ENCODE measurements at regions not wholly inside any gene's neighbourhood (a gene's known extent, or its start where the extent isn't known, plus 50 kb on each side); places are given as distances from the start of the nearest gene placed in this dataset.

- no peak for DNase-seq (ENCODE audit: low spot score)
Measured at GRCh38 chr3:148021381-148021780, 612.2 kb downstream of the ZIC1 start.

- DNase-seq (ENCODE audit: low spot score): no peak
Measured at GRCh38 chr3:148023994-148024393, 614.8 kb downstream of the ZIC1 start.

DNA sequence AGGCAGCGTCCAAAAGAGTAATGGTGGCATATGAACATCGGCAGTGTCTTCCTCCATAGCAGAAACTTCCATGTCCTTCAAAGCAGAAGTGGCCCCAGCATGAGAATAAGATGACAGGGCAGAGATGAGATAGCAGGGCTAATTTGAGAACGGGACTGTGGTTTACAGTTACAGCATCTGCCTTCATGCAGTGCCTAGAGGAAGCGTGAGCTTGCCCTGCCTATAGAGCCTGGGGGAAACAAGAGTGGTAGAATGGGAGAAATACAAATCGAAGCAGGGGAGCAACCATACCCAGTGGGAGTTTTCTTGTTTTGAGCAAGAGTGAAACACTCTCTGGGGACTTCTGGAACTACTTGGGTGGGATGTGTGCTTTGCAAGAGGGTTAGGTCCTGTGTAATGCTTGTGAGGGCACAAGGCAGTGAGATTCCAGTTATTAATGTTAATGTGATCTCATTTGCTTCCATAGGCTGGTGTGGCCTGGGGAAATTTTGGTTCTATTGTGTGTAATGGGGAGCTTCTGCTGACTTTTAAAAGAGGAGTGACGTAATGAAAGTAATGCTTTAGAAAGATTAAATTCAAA, 616.9 kb downstream of the ZIC1 start:
- no peak for DNase-seq (ENCODE audit: low spot score)

- no peak for DNase-seq (ENCODE audit: low spot score)
Measured at GRCh38 chr3:148030975-148031374, 621.8 kb downstream of the ZIC1 start.

GRCh38 chr3:148034353-148034752, 625.2 kb downstream of the ZIC1 start:
- no peak for DNase-seq (ENCODE audit: low spot score)

GRCh38 chr3:148036331-148036876, 627.2 kb downstream of the ZIC1 start:
- no peak for DNase-seq (ENCODE audit: low spot score)

GRCh38 chr3:148042663-148043445, 633.7 kb downstream of the ZIC1 start:
- DNase-seq (ENCODE audit: low spot score): no peak

DNA sequence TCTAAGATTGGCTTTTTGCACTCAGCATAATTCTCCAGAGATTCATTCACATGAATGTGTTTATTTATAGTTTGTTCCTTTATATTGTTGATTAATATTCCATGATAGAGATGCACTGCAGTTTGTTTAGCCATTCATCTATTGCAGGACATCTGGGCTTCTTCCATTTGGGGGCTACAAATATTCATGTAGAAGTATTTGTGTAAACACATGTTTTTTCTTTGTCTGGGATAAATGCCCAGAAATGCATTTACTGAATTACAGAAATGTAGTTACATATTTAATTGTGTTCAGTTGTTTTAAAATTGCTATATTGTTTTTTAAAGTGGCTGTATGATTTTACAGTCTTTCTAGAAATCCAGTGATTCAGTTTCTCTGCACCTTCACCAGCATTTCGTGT, 635.0 kb downstream of the ZIC1 start:
- no peak for DNase-seq (ENCODE audit: low spot score)

DNA sequence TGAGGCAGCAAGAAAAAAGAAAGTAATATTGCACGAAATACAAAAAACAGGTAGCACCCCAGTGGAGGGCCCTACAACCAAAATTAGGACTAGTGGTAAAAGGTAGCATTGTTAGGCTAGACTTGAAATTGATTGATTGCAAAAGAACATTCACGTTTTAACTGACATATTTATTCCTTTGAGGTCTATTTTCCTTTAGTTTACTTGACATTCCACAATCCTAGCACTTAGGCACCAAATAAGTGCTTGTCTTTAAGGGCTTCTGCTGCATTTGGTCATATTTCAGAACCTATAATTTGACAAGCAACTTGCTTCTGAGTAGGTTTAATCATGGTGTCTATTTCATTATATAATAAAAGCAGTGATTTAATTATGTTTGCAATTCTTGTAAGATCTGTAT, 642.7 kb upstream of the AGTR1 start:
- no peak for DNase-seq (ENCODE audit: low spot score)

- DNase-seq (ENCODE audit: low spot score): no peak
Measured at GRCh38 chr3:148062590-148062989, 635.1 kb upstream of the AGTR1 start.

- DNase-seq (ENCODE audit: low spot score): no peak
Measured at GRCh38 chr3:148066802-148067201, 630.9 kb upstream of the AGTR1 start.

- no peak for DNase-seq (ENCODE audit: low spot score)
Measured at GRCh38 chr3:148068466-148068865, 629.2 kb upstream of the AGTR1 start.

- no peak for DNase-seq (ENCODE audit: low spot score)
Measured at GRCh38 chr3:148070041-148070440, 627.7 kb upstream of the AGTR1 start.

GRCh38 chr3:148073721-148074456, 623.8 kb upstream of the AGTR1 start:
- DNase-seq (ENCODE audit: low spot score): no peak

- no peak for DNase-seq (ENCODE audit: low spot score)
Measured at GRCh38 chr3:148074946-148075345, 622.8 kb upstream of the AGTR1 start.

- DNase-seq (ENCODE audit: low spot score): peak; percentile 80
Measured at GRCh38 chr3:148075771-148076716, 621.7 kb upstream of the AGTR1 start.

DNA sequence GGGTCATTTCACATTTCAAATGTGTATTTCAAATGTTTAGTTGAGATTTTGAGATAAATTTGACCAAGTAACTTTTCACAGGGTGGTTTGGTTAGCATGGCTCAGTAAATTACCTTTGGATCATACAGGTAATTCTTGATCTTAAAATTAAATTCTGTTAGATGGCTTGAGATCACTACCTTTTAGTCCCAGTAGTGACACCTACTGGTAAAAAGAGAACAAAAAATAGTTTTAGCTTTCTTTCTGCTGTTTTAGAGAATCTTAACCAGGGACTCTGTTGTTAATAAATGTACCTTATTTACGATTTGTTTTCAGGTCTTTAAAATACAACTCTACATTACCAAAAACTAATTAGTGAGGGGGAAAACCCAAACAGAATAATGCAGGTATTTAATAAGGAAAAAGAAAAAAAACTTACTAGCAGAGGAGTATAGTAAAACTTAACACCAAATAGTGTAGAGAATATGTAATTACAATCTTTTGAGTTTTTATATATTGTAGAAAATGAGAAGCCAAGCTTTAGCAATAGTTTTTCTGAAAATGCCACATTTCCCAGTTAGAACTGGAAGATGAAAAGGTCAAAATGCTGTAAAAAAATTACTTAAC, 620.3 kb upstream of the AGTR1 start:
- DNase-seq (ENCODE audit: low spot score): no peak

GRCh38 chr3:148077965-148078364, 619.7 kb upstream of the AGTR1 start:
- no peak for DNase-seq (ENCODE audit: low spot score)

DNA sequence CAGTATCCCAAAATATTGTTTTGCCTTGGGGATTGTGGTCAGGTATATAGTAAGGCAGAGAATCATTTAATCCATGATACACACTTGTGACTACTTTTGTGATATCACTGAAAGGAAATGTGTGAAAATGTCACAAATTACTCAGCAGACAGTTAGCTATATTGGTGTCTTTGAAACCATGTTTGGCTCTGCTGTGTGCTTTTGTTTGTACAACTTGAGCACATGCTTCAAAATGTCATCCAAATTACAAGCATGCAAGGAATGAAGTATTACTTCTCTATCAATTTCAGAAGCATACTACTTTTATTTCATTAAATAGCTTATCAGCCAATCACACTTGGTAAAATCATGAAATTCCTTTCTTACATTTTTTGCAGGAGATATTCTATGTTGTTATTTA, 619.0 kb upstream of the AGTR1 start:
- no peak for DNase-seq (ENCODE audit: low spot score)

DNA sequence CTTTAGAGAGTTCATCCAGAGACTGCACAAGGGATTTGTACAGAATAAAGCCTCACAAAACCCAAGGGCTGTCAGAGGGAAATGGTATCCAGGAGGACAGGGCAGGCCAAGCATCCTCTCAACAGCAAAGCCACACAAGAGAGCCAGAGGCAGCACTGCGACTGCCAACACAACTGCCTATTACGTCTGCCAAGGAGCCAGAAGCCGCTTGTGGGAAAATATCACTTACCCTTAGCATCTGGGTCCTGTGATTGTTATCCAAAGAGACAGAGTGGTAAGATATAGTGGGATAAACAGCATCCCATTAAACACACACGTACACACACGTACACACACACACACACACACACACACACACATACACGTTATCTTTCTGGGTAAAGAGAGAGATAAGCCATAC, 618.3 kb upstream of the AGTR1 start:
- peak; percentile 82 for DNase-seq (ENCODE audit: low spot score)

DNA sequence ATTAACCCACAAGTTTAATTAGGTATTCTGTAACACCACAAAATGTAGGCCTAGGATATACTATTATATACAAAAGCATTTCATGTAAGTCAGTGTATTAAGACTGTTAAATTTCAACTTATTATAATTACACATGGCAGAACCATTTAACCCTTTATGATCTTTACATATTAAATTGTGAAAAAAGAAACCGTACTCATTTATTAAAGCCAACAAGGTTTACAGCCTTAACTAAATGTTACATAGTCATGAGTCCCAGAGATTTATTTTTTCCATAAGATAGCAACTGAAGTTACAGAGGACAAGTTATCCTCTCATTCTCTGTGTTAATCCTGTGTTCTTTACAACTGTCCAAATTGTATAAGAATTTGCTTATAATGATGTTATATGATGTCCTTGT, 615.8 kb upstream of the AGTR1 start:
- DNase-seq (ENCODE audit: low spot score): no peak

All from Ammon's horn (tissue), 1 donor.